Pons (tissue), 1 donor: ENCODE measurements at regions not wholly inside any gene's neighbourhood (a gene's known extent, or its start where the extent isn't known, plus 50 kb on each side); places are given as distances from the start of the nearest gene placed in this dataset.
A peak's percentile ranks its signal among the peaks of the same experiment; 100 is the strongest.
"Not testable (repeated sequence)": the region's sequence is repeated elsewhere in the genome, so short reads cannot be mapped to it uniquely, and the experiment has no call there.

ENCODE experiments used
- DNase-seq: peaks from one replicate; pipeline ENCODE4 v3.0.0-alpha.2; 2016; ENCODE audit warnings: low spot score

DNA sequence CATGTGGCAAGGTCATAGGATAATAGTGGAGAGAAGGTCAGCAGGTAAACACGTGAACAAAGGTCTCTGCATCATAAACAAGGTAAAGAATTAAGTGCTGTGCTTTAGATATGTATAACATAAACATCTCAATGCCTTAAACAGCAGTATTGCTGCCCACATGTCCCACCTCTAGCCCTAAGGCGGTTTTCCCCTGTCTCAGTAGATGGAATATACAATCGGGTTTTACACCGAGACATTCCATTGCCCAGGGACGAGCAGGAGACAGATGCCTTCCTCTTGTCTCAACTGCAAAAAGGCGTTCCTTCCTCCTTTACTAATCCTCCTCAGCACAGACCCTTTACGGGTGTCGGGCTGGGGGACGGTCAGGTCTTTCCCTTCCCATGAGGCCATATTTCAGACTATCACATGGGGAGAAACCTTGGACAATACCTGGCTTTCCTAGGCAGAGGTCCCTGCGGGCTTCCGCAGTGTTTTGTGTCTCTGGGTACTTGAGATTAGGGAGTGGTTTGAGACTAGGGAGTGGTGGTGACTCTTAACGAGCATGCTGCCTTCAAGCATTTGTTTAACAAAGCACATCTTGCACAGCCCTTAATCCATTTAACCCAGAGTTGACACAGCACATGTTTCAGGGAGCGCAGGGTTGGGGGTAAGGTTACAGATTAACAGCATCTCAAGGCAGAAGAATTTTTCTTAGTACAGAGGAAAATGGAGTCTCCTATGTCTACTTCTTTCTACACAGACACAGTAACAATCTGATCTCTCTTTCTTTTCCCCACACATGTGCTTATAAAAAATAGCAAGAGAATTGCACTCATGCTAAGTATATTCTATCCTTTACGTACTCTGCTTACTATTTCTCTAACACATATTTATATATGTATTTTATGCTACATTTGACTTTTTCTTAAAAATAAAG lies 347.7 kb upstream of the TMEFF2 start:
- not testable (repeated sequence) for DNase-seq

DNA sequence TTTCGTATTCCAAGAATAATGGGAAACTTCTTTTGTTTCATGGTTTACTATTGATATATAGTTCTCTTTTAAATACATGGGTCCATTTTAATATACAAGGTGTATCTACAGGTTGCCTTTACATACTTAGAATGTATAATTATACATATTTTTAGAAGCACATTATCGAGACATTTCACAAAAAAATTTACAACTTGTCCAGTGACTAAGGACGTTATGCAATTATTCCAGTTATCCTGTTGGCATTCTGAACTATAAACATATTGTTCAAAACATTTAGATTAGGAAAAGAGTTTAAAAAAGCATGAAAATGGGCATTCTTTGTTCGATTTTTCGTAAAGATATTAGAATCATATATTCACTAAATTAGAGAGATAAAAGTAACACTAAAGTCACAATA lies 344.6 kb upstream of the TMEFF2 start:
- no peak for DNase-seq

DNA sequence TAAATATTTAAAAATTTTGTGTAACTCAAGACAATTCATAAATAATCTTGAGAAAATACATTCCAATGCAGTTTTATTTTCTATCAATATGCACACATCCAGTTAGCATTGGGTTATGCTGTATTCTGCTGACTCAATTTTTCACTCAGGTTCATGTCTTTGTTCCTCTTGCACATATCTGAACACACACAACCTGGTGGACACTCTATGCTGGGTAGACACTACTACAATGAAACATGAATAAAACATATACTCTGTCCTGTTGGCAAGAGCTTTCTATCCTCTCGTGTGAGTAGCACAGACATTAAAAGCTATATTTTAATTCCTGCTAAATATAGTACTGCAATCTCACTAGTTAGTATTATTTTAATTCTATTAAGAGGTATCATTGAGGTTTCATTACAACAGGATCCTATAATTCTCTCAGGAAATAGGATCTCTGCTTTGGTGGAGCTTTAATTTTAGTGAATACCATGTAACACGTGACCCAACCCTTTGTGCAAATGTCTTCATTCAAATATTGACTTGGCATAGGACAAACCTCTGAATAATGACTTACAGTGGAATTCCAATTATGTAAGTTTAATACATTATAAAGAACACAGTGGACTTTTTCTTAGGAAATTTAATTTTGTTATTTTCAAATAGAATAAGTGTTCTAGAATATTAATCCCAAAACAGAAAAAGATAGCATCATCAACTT lies 342.3 kb upstream of the TMEFF2 start:
- DNase-seq = no peak

DNA sequence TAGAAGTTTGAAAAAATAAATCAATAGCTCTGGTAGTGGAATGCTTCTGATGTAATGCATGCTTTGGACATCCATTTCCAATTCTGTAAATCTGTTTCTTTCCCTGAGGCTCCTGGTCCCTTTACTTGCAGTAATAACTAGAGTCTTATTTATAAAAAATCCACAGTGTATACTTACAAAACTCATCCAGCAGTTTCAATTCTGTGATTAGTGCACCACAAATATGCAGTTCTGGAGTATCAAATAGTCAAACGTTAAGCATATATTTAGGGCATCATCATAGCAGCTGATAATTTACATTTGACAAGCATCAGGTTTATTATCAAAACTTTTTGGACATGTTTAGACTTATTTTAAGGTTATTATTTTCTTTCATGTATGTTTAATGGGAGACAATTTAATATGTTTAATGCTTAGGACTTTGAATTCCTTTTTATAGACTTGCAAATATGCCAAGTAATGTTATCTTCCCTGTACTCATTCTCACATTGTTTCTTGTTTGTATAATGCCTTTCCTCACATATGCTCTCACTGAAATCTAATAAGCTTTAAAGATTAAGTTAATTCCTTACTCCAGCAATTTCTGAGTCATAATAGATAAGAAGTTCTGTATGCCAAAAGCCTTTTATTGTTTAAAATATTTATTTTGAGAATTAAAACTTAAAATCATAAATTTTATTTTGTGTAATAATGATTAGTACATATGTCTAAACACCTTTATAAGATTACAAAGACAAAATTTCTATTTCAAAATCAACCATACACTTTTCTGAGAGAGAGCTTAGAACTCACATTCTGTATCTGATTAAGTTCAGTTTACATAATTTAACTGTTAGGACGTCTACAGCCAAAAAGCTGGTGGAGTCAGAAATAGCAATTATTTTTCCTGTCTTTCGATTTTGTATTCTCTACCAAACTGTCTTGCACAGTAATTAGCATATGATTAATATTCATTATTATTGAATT lies 341.5 kb upstream of the TMEFF2 start:
- no peak for DNase-seq

DNA sequence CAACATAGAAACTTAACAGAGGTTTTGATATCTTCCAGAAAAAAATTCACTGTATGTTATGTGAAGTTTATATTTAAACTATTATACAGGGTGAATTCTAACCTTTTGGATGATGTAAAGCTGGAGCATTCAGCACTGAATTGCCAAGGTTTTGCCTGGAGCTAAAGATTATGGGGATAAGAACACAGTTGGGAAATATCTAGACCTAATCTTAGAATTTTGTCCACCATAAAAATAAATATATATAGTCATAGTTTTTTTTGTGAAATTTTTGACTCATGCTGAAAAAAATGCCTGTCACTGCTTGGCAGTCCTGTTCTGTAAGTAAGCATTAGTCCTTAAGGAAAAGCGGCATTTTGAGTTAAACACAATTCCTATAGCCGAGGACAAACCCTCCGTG lies 339.3 kb upstream of the TMEFF2 start:
- no peak for DNase-seq

DNA sequence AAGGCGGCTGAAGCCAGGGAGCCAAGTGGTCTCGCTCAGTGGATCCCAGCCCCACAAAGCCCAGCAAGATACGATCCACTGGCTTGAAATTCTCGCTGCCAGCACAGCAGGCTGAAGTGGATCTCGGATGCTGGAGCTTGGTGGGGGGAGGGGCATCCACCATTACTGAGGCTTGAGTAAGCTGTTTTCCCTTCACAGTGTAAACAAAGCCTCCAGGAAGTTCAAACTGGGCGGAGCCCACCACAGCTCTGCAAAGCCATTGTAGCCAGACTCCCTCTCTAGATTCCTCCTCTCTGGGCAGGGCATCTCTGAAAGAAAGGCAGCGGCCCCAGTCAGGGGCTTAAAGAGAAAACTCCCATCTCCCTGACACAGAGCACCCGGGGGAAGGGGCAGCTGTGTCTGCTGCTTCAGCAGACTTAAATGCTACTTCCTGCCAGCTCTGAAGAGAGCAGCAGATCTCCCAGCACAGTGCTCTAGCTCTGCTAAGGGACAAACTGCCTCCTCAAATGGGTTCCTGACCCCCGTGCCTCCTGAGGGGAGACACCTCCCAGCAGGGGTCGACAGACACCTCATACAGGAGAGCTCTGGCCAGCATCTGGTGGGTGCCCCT lies 330.0 kb upstream of the TMEFF2 start:
- DNase-seq = not testable (repeated sequence)

DNA sequence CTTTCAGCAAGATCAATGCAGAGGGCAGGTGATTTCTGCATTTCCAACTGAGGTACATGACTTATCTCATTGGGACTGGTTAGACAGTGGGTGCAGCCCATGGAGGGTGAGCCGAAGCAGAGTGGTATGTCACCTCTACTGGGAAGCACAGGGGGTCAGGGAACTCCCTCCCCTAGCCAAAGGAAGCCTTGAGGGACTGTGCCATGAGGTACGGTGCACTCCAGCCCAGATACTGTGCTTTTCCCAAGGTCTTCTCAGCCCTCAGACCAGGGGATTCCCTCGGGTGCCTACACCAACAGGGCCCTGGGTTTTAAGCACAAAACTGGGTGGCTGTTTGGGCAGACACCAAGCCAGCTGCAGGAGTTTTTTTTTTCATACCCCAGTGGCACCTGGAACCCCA lies 329.5 kb upstream of the TMEFF2 start:
- not testable (repeated sequence) for DNase-seq

DNA sequence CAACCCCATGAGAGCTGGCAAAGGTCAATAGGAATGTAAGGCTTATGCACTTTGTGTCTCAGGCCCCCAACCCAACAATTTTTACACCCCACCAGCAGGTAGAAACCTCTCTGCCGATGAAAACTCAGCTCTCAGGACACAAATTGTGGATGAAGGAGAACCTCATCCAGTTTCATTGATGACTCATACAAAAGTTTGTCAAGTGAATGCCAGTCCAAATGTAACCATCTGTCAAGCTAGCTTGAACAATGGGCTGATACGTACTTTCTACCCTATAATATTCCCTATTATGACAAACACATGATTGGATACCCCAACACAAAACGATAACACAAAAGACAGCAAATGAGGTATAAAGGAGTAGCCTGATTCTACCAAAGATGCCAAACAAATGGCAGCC lies 321.2 kb upstream of the TMEFF2 start:
- DNase-seq = no peak

DNA sequence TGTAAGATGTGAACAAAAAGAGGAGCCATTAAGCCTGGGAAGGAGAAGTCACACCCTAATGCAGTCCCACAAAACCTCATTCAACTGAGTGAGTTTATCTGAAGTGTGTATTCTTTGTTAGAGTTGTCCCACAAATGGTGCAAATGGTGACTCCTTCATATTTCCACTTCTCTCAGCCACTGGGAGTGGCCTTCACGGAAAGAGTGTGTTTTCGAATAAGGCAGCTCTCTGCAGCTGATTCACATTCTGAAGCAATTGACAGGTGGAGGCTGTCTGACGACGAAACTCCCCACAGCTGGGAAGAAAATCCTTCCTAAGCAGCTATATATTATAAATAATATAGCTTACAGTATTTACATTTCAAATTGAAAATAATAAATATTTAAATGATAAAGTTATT lies 318.8 kb upstream of the TMEFF2 start:
- DNase-seq = no peak

DNA sequence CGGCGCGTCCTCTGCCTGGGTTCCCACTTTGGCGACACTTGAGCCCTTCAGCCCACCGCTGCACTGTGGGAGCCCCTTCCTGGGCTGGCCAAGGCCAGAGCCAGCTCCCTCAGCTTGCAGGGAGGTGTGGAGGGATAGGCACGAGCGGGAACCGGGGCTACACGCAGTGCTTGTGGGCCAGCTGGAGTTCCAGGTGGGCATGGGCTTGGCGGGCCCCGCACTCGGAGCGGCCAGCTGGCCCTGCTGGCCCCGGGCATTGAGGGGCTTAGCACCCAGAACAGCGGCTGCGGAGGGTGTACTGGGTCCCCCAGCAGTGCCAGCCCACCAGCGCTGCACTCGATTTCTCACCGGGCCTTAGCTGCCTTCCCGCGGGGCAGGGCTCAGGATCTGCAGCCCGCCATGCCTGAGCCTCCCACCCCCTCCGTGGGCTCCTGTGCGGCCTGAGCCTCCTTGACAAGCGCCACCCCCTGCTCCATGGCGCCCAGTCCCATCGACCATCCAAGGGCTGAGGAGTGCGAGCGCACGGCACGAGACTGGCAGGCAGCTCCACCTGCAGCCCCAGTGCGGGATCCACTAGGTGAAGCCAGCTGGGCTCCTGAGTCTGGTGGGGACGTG lies 313.2 kb upstream of the TMEFF2 start:
- not testable (repeated sequence) for DNase-seq

DNA sequence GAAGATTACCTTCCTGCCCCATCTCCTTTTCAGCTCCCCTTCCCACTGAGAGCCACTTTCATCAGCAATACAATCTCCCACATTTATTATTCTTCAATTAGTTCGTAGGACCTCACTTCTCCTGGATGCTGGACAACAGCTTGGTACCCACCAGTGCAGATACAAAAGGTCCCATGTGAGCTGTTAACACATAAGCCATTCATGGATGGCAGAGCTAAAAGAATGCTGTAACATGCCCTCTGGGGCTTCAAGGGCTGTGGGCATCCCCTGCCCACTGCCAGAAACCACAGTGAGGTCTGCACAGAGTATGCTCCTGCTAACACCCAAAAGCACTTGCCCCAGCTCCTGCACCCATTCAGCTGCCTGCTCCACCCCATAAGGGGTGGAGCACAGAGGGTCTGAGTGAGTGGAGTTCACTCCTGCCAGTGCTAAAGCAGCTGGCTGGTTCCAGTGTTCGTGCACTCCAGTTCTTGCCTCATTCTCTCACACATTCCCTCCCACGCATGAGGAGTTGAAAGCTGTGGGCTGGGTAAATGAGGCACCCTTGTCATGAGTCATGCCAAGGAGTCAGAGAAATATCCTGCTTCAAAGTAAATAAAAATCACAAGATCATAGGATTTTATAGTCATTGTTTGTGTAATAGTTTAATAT lies 305.9 kb upstream of the TMEFF2 start:
- DNase-seq = no peak

DNA sequence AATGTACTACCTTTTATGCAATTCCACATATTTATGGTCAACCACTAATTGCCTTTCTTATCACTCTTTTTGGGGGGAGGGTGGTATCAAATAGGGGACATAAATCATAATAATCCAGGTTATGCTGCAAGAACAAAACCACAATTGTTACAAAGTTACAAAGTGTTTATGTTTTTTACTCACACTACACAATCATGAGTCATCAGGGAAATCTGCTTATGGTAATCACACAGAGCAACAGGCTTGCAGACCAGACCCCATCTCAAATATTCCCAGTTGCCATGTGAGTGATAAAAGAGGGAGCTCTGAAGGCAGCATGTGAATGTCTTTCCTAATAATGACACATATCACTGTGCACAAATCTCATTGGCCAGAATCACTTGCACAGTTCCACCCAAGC lies 304.7 kb upstream of the TMEFF2 start:
- no peak for DNase-seq

DNA sequence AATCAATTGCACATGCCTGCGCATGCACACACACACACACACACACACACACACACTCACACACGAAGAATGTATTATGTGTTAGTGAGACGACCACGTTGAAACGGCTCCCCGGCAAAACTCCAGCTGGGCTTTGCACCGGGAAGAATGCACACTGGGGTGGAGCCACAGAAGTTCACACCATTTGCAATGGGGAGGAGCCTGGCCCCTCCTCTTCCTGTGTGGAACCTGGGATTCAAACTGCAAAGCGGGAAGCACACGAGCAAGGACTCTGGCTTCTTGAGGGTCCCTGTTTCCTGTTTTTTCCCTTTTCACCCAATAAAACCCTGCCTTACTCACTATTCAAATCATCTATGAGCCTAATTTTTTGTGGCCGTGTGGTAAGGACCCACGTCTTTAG lies 304.0 kb upstream of the TMEFF2 start:
- DNase-seq = no peak

DNA sequence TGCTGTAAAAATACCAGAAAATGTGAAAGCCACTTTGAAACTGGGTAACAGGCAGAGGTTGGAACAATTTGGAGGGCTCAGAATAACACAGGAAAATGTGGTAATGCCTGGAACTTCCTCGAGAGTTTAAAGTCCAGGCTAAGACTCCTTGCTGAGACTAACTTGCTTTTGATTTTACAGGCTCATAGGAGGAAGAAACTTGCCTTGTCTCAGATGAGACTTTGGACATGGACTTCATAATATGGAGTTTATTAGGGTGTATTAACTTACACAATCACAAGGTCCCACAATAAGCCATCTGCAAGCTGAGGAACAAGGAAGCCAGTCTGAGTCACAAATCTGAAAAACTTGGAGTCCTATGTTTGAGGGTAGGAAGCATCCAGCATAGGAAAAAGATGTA lies 293.4 kb upstream of the TMEFF2 start:
- DNase-seq = not testable (repeated sequence)

DNA sequence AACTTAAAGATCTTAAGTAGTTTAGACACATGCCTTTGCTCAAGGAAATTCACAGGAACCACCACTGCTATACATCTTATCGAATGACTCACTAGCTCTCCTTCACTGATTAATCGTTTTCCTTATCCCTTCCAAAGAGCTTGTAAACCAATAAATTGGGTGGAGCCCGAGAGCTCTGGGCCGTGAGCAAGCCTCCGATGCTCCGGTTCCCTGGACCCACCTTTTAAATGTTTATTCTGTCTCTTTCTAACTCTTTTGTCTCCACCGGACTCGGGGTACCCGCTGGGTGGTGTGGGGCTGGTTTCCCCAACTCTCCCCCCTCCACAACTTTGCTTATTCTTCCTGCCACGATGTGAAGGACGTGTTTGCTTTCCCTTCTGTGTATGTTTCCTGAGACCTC lies 292.9 kb upstream of the TMEFF2 start:
- DNase-seq = no peak

DNA sequence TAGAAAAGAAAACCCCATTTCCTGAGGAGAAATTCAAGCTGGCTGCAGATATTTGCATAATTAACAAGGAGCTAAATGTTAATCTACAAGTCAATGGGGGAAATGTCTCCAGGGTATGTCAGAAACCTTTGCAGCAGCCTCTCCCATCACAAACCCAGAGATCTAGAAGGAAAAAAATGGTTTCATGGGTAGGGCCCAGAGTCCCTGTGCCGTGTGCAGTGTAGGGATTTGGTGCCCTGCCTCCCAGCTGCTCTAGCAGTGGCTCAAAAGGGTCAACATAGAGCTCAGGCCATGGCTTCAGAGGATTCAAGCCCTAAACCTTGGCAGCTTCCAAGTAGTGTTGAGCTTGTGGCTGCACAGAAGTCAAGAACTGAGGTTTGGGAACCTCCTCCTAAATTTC lies 290.2 kb upstream of the TMEFF2 start:
- DNase-seq = no peak

DNA sequence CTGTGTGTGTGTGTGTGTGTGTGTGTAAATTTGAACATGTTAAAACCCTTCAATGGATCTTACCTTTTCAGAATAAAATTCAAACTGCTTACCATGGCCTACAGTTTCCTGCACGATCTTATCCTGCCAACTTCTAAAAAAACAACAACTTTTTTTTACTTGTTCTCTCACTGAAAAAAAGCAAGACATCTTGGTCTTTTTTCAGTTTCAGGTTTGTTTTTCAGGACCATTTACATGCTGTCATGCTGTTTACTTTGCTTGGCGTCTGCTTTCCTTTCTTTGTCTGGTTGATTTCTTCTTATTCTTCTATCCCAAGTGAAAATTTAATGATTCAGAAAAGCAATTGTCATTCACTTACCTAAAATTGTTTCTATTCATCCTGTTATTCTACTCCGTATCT lies 286.3 kb upstream of the TMEFF2 start:
- DNase-seq = no peak

DNA sequence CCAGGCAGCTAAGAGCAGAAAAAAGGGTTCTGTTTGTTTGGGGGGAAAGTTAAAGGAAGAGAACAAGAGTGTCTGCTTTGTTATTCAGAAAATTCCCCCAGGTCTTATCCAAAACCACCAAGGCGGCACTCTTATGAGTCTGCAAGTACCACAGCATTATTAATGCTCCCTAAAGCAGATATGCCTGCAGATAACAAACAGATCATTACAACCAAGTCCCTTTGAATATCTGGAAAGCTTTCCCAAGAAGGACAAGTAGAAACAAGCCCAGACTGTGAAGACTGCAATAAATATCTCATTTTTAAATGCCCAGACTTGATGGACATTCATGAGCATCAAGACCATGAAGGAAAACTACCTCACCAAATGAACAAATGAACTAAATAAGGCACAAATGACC lies 278.6 kb upstream of the TMEFF2 start:
- DNase-seq = no peak

DNA sequence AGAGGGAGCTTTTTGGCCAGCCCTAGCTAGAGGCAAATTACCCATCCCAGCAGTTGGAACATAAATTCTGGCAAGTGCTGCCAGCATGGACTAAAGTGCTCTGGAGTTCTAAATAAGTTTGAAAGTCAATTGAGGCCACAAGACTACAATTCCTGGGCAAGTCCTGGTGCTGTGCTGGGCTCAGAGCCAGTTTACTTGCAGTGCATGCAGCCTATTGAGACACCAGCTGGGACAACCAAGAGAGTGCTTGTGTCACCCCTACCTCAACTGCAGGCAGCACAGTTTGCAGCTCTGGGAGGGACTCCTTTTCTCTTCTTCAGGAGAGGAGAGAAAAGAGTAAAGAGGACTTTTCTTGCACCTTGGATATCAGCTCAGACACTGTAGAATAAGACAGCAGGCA lies 277.2 kb upstream of the TMEFF2 start:
- DNase-seq = peak; percentile 7

DNA sequence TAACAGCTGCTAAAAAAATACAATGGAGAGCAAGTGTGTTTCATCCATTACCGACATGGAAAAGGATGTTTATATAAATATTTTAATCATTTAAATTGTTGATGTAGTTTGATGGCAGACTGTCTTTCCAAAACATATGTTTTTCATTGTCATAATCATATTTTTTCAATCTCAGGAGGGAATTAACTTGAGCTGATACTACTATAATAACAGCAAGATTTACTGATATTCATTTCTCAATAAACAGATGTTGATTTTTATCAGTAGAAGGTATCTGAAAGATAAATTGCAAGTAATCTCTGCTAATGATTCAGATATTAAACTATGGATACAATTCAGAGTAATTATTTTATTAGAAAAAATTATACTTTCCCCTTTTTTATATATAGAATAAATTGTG lies 274.9 kb upstream of the TMEFF2 start:
- no peak for DNase-seq
